Mononuclear cell (primary cell): ENCODE measurements at regions not wholly inside any gene's neighbourhood (a gene's known extent, or its start where the extent isn't known, plus 50 kb on each side); places are given as distances from the start of the nearest gene placed in this dataset.
"Not testable (repeated sequence)": the region's sequence is repeated elsewhere in the genome, so short reads cannot be mapped to it uniquely, and the experiment has no call there.

Experiments used
- H3K27me3 ChIP-seq: 2 replicates; pipeline ENCODE4 v1.6.0; 2011; ENCODE audit warnings: low read length, control low read depth; ENCODE audit not compliant: insufficient read depth
- H3K4me1 ChIP-seq: 2 replicates; pipeline ENCODE4 v1.5.1; 2011; ENCODE audit warnings: mild to moderate bottlenecking, low read length, control low read depth; ENCODE audit not compliant: insufficient read depth
- H3K4me3 ChIP-seq: 2 replicates; pipeline ENCODE4 v1.5.1; 2011; ENCODE audit warnings: mild to moderate bottlenecking, low read length, moderate library complexity
- H3K9me3 ChIP-seq: 2 replicates; pipeline ENCODE4 v1.5.1; 2011; ENCODE audit warnings: low read depth, mild to moderate bottlenecking, control low read depth, low read length

DNA sequence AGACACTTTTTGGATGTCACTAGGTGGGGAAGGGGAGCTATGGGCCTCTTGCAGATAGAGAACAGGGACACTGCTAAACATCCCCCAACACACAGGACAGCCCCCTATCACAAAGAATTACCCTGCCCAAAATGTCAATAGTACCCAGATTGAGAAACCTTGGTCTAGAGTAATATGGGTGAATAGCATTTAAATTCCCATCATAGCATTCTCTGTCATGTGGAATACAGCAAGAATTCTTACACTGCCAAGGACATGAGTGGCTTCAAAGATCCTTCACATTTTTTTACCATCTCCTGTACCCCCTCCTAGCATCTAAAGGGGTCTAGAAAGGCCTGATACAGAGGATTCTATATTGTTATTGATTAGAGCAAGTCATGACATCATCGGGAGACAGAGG, 83.1 kb upstream of the SSTR4 start:
- Histone ChIP-seq H3K4me1 (no peaks in the 10 kb centered on the region), H3K27me3 (no peaks in the 10 kb centered on the region), H3K4me3 (no peak overlapping the region), H3K9me3 (no peaks in the 10 kb centered on the region)

DNA sequence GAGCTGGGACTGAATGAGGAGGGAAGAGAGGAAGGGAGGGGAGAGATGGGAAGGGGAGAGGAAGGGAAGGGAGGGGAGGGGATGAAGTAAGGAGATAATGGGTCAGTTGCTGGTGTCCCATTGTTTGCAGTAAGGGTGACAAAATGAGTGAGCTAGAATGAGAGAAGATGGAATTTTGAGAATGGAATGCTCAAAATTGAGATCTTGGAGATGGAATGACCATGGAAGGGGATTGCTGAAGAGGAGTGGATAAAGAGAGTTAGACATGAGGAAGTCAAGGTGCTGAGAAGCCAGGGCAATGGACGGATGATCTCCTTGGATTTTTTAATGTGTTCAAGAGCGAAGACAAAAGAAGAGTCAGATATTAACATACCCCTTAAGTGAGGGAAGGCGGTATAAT, 80.5 kb upstream of the SSTR4 start:
- Histone ChIP-seq H3K27me3 (no peaks in the 10 kb centered on the region), H3K4me1 (no peaks in the 10 kb centered on the region), H3K9me3 (no peaks in the 10 kb centered on the region), H3K4me3 (no peak overlapping the region)

DNA sequence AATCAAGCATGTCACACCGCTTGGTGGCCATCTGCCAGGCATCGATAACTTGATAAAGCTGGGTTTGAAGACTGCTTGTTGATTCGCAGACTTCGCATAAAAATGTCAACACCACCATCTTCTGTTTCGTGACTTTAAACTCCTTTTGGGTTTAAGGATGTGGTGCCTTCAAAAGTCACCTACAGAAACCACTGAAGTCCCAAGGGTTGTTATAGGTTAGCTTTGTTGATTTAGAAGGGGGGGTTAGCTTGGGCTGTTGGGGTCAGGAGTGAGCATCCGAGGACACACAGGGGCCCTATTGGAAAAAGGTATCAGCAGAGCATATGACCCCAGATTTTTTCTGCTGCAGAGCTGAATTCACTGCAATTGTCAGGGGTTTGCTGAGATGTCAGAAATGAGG, 76.7 kb upstream of the SSTR4 start:
- Histone ChIP-seq H3K9me3 (no peaks in the 10 kb centered on the region), H3K27me3 (no peaks in the 10 kb centered on the region), H3K4me1 (no peaks in the 10 kb centered on the region), H3K4me3 (no peak overlapping the region)

DNA sequence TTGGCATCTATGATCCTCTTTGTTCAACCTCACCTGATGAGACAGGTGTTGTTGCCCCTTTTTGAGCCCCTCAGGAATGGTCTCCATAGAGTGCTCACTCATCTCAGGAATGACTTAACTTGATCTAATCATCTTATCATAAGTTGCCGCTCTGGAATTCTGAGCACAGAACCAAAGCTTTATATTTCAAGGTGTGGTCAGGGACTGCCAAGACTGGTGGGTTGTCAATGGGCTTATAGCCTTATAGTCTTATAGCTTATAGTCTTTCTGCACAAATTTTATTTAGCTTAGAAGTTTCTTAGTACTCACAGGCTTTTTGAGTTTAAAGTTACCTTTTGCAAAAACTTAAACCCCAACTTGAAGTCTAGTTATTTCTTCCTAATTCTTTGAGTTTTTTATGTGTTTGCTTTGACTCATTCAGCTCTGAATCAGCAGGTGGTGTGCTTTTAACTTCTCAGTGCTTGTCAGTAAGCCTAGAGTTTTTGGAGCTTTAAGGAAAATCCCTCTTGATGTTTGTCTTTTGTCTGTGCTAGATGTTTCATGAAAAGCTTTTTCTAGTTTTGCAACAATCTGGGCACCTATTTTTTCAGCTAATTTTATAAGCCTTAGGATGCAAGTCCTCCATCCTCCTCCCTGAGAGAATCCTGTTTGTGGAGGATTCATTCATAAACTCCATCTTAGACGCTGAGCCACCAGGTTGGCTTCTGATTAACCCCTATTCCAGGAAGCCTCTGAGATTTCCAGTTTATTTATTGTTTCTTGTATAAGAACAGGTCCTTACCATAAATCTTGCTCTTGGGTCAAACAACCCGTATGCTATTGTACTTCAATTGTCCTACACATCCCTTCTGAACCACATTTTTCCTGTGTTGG, 72.3 kb upstream of the SSTR4 start:
- H3K27me3 ChIP-seq: no peaks in the 10 kb centered on the region
- H3K4me3 ChIP-seq: no peak overlapping the region
- H3K4me1 ChIP-seq: no peaks in the 10 kb centered on the region
- H3K9me3 ChIP-seq: no peaks in the 10 kb centered on the region

DNA sequence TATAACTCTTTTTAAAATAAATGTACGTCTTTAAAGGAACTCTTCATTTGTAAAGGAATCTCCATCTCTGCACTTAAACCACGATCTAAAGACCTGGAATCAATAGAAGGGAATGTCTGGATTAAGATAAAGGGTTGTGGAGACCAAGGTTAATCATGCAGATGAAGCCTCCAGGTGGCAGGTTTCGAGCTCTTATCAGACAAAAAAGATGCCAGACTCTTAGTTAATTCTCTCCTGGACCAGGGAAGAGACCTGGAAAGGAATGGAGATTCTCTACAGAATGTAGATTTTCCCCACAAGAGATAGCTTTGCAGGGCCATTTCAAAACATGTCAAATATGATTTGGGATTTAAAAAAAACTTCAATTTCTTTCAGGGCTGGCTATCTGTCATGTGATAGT, 71.5 kb upstream of the SSTR4 start:
- H3K4me1 ChIP-seq: no peaks in the 10 kb centered on the region
- no peaks in the 10 kb centered on the region for H3K27me3 ChIP-seq
- H3K9me3 ChIP-seq: no peaks in the 10 kb centered on the region
- H3K4me3 ChIP-seq: no peak overlapping the region

DNA sequence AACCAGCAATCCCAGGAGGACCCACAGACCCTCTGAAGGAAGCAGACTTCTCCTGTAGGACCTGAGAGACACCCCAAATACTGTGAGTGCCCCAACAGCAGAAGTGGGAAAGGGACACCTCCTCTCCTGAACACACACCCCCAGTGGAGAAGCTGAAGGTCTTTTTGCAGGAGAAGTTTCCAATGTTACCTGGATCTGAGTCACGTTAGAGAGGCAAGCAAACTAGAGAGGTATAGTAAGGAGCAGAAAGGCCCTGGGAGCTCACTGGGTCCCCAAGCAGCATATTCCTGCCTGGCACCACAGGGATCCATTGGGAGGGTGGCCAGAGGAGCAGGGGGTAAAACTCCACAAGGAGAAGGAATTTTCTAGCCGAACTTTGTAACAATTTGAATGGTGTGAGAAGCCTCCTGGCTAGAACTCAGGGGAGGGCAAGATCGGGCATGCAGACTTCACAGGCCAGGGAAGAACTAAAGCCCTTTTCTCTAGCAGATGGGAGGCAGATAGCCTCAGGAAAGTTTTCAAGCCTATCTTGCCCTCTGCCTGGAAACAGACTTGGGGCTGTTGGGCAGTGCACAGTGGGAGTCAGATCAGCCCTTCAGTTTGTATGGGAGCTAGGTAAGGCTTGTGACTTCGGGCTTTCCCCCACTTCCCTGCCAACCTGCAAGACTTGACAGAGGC, 68.2 kb upstream of the SSTR4 start:
- Histone ChIP-seq H3K27me3 (no peaks in the 10 kb centered on the region), H3K4me3 (no peak overlapping the region), H3K9me3 (no peaks in the 10 kb centered on the region), H3K4me1 (no peaks in the 10 kb centered on the region)

DNA sequence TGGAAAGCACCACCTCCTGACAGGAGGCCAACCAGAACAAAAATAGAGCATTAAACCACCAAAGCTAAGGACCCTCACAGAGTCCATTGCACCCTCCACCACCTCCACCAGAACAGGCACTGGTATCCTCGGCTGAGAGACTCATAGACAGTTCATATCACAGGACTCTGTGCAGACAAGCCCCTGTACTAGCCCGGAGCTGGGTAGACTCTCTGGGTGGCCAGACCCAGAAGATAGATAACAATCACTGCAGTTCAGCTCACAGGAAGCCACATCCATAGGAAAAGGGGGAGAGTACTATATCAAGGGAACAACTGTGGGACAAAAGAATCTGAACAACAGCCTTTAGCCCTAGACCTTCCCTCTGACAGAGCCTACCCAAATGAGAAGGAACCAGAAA, 67.4 kb upstream of the SSTR4 start:
- not testable (repeated sequence) for H3K4me3 ChIP-seq, H3K27me3 ChIP-seq, H3K4me1 ChIP-seq, H3K9me3 ChIP-seq

DNA sequence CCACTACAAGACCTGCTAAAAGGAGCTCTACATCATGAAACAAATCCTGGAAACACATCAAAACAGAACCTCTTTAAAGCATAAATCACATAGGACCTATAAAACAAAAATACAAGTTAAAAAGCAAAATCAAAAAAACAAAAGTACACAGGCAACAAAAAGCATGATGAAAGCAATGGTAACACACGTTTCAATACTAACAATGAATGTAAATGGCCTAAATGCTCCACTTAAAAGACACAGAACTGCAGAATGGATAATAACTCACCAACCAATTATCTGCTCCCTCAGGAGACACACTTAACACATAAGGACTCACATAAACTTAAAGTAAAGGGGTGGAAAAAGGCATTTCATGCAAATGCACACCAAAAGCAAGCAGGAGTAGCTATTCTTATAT, 66.1 kb upstream of the SSTR4 start:
- not testable (repeated sequence) for H3K27me3 ChIP-seq, H3K9me3 ChIP-seq, H3K4me1 ChIP-seq, H3K4me3 ChIP-seq

DNA sequence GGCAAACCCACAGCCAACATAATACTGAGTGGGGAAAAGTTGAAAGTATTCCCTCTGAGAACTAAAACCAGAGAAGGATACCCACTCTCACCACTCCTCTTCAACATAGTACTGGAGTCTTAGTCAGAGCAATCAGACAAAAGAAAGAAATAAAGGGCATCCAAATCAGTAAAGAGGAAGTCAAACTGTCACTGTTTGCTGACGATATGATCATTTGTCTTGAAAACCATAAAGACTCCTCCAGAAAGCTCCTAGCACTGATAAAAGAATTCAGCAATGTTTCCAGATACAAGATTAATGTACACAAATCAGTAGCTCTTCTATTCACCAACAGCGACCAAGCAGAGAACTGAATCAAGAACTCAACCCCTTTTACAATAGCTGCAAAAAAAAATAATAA, 64.0 kb upstream of the SSTR4 start:
- H3K4me3 ChIP-seq, H3K27me3 ChIP-seq, H3K4me1 ChIP-seq, H3K9me3 ChIP-seq: not testable (repeated sequence)

DNA sequence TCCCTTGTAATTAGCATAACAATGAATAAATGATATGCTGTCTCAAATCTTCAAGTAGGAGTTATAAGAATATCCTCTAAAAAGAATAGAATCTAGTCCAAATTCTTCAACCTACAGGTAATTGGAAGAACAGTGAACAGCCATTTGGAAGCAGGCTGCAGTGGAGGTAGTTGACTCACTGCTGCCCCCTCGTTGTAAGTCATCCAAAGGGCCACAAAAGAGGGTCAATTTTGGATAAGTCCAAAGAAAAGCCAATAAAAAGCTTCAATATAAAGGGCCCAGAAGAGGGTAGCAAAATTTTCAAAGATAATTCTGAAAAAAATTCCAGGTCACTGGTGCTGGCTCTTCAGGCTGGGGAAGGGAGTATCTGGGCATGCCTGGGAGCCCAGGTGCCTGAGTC, 60.8 kb upstream of the SSTR4 start:
- H3K4me1 ChIP-seq: no peaks in the 10 kb centered on the region
- H3K9me3 ChIP-seq: no peaks in the 10 kb centered on the region
- H3K27me3 ChIP-seq: no peaks in the 10 kb centered on the region
- H3K4me3 ChIP-seq: no peak overlapping the region

DNA sequence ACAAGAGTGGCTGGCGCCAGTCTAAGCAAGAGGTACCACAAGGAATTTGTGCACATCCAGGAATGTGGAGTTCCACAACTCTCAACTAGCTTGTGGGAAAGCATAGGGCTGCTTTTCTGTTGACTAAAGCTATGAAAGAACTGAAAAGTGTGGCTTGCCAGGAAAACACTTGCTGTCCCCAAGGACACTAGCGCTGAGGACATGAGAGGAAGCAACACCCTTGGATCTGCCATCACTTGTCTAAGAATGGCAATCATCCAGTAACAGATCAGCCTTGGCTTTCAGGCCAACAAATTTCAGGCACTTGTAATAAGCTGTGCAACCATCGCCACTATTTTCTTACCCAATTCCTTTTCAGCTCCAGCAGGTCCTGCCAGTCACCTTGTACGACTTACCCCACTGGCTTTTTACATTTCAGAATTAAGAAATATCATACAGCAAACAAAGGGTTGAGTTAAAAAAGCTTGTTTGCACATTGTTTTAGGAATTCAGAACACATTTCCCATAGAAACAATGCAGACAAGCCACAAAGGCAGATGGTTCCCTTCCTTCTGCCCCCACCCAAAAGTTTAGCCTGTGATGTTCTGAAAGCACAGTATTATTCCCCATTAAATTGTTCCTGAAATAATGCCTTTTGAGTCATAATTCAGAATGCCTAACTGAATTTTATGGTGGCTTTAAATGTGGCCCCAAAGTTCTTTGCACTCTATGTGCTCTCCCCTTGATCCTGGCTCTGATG, 57.9 kb upstream of the SSTR4 start:
- H3K27me3 ChIP-seq: no peaks in the 10 kb centered on the region
- H3K9me3 ChIP-seq: no peaks in the 10 kb centered on the region
- H3K4me3 ChIP-seq: no peak overlapping the region
- H3K4me1 ChIP-seq: no peaks in the 10 kb centered on the region

DNA sequence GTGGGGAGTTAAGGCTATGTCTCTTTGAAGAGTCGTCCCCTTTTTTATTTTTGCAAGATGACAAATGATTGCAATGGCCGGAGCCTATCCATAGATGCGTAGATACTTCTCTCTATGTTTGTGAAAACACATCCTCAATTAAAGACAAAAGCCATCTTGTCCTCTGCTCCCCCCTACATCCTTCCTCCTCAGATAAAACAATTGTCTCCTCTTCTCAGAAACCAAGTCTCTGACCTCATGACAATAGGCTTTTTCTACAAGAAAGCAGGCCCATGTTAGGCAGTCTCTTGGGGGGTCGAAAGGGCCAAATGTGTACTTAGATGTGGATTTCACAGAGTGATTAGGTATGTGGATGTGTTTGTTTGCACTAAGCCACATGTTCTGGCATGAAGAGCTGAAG, 51.1 kb upstream of the SSTR4 start:
- no peak overlapping the region for H3K4me3 ChIP-seq

DNA sequence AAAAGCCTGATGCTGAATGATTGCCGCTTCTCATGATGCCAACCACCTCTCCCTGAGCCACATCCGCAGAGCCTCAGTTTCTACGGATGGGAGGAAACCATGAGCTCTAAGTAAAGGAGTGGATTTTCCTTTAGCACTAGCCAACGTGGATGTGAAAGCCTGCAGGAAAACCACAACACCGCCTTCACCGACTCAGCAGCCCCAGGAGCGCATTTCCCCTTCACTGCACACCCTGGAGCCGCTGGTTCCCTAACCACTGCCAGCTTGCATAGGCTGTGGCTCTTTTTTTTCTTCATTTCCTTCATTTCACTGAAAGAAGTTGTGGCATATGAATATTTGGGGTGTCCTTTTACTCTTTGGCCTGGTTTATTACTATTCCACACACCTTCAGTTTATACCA, 50.5 kb upstream of the SSTR4 start:
- Histone ChIP-seq H3K27me3 (peaks cover 3% of the 10 kb centered on the region), H3K4me3 (no peak overlapping the region), H3K9me3 (no peaks in the 10 kb centered on the region), H3K4me1 (peaks cover 23% of the 10 kb centered on the region)

More for the DNA sequence above, 51.1 kb upstream of the SSTR4 start:
- H3K4me1 ChIP-seq: peaks cover 23% of the 10 kb centered on the region
- no peaks in the 10 kb centered on the region for H3K9me3 ChIP-seq
- peaks cover 3% of the 10 kb centered on the region for H3K27me3 ChIP-seq

DNA sequence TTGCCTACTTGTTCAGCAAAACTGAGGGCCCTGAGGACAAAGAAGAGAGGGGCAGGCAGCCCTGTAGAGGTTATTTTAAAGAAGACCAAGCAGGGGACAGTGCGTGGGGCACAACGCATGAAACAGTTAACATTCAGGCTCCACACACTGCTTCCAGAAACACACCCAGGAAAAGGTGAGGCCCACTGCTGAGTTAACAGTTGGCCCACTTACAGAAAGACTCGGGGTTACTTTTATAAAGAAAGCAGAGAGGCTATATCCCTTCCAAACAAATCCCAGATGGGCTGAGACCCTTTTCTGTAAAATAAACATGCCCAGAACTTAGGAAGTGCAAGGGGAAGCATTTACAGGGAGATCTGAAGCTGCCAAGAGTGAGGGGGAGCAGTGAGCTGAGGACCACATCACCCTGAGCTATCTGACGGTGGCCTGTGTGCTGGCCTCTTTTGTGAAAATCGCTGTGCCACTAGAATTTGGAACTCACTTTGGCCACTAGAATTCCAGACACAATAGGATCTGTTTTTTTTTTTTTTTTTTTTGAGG, 49.8 kb upstream of the SSTR4 start:
- no peak overlapping the region for H3K4me3 ChIP-seq
- peaks cover 23% of the 10 kb centered on the region for H3K4me1 ChIP-seq
- peaks cover 3% of the 10 kb centered on the region for H3K27me3 ChIP-seq
- no peaks in the 10 kb centered on the region for H3K9me3 ChIP-seq
